SK-N-SH (cell line): ENCODE measurements at regions not wholly inside any gene's neighbourhood (a gene's known extent, or its start where the extent isn't known, plus 50 kb on each side); places are given as distances from the start of the nearest gene placed in this dataset.

Source experiments
- CTCF ChIA-PET: fragments of 300-600, 350-600 bp; formaldehyde crosslinking; extraction: SDS; loops from one replicate; lab custom pipeline; 2021; lab: Yijun Ruan, JAX
- POLR2A ChIA-PET: fragments of 350-600 bp; sonication (Branson Sonifier 250); formaldehyde crosslinking; extraction: SDS; loops from one replicate; lab custom pipeline; 2020; ENCODE audit warnings: antibody characterized with exemption, inconsistent platforms; lab: Yijun Ruan, JAX
- DNase-seq: peaks from one replicate; pipeline ENCODE4 v3.0.0; 2012
- H2AFZ ChIP-seq: fragments of 200-600 bp; sonication (generic); 2 replicates; pipeline ENCODE4 v1.8.1; 2016; ENCODE audit warnings: antibody characterized with exemption, mild to moderate bottlenecking, low read depth
- H3F3A ChIP-seq: fragments of 200-600 bp; sonication (generic); replicated peaks from 2 replicates; pipeline ENCODE3; 2016; ENCODE audit warnings: antibody characterized with exemption, mild to moderate bottlenecking; ENCODE audit not compliant: insufficient read depth
- H3K27ac ChIP-seq, 2 experiments: fragments of 200-500 bp in 1 of 2; fragments of 200-600 bp in 1 of 2; sonication (Bioruptor generic) in 1 of 2; sonication (generic), shearing (Covaris generic) in 1 of 2; 2 replicates each; pipeline versions ENCODE4 v1.5.1 to v1.6.1; 2014 to 2016; ENCODE audit warnings: low read depth in 2 of 2, inconsistent platforms in 1 of 2, low read length in 1 of 2, mild to moderate bottlenecking in 1 of 2, mixed read lengths in 1 of 2
- H3K27me3 ChIP-seq: fragments of 200-600 bp; sonication (generic), shearing (Covaris generic); 2 replicates; pipeline ENCODE4 v1.6.1; 2016; ENCODE audit warnings: mixed run types; ENCODE audit not compliant: insufficient read depth
- H3K36me3 ChIP-seq, 2 experiments: fragments of 200-500 bp in 1 of 2; fragments of 200-600 bp in 1 of 2; sonication (Bioruptor generic) in 1 of 2; sonication (generic) in 1 of 2; replicated peaks in 1 of 2; 2 replicates each; pipeline versions ENCODE3 to v1.5.1; 2014 to 2016; ENCODE audit warnings: low read length in 1 of 2, mild to moderate bottlenecking in 1 of 2; ENCODE audit not compliant: insufficient read depth in 2 of 2, control insufficient read depth in 1 of 2
- H3K4me1 ChIP-seq, 2 experiments: fragments of 200-500 bp in 1 of 2; fragments of 200-600 bp in 1 of 2; sonication (Bioruptor generic) in 1 of 2; sonication (generic), shearing (Covaris generic) in 1 of 2; 2 replicates each; pipeline versions ENCODE4 v1.5.1 to v1.6.1; 2014 to 2016; ENCODE audit warnings: low read depth in 1 of 2, low read length in 1 of 2, mixed run types in 1 of 2; ENCODE audit not compliant: insufficient read depth in 2 of 2, control insufficient read depth in 1 of 2
- H3K4me2 ChIP-seq: fragments of 200-600 bp; sonication (generic), shearing (Covaris generic); 2 replicates; pipeline ENCODE4 v1.6.1; 2017; ENCODE audit warnings: mixed run types
- H3K4me3 ChIP-seq, 2 experiments: fragments of 200-500 bp in 1 of 2; fragments of 200-600 bp in 1 of 2; sonication (Bioruptor generic) in 1 of 2; sonication (generic), shearing (Covaris generic) in 1 of 2; 2 replicates each; pipeline versions ENCODE4 v1.5.1 to v1.8.1; 2014 to 2016; ENCODE audit warnings: low read depth in 2 of 2, inconsistent platforms in 1 of 2, low read length in 1 of 2, mild to moderate bottlenecking in 1 of 2, mixed read lengths in 1 of 2, moderate library complexity in 1 of 2
- H3K79me2 ChIP-seq: fragments of 200-600 bp; sonication (generic); 2 replicates; pipeline ENCODE4 v1.8.1; 2017; ENCODE audit warnings: mild to moderate bottlenecking; ENCODE audit not compliant: insufficient read depth
- H3K9ac ChIP-seq: fragments of 200-600 bp; sonication (generic); 2 replicates; pipeline ENCODE4 v1.6.1; 2017; ENCODE audit warnings: mixed run types
- H3K9me2 ChIP-seq: fragments of 200-600 bp; sonication (generic); 2 replicates; pipeline ENCODE4 v1.6.1; 2017; ENCODE audit warnings: mixed run types
- H3K9me3 ChIP-seq: fragments of 200-600 bp; sonication (generic); 2 replicates; pipeline ENCODE4 v1.6.1; 2017; ENCODE audit warnings: mixed run types, mild to moderate bottlenecking, moderate library complexity
- H4K20me1 ChIP-seq: fragments of 200-600 bp; sonication (generic); 2 replicates; pipeline ENCODE4 v1.6.1; 2017; ENCODE audit warnings: mild to moderate bottlenecking, mixed run types; ENCODE audit not compliant: insufficient read depth
- EZH2phosphoT487 ChIP-seq: fragments of 200-600 bp; sonication (generic); IDR thresholded peaks from 2 replicates; pipeline ENCODE4 v1.6.1; 2017; ENCODE audit warnings: low read depth, mixed run types, mild to moderate bottlenecking, antibody characterized with exemption, moderate library complexity, borderline replicate concordance
- FOXM1 ChIP-seq: IDR thresholded peaks from 2 replicates; pipeline ENCODE4 v1.4.0; 2012; ENCODE audit warnings: low read depth, mild to moderate bottlenecking
- GABPA ChIP-seq: IDR thresholded peaks from 2 replicates; pipeline ENCODE4 v1.4.0; 2012; ENCODE audit warnings: low read depth, mild to moderate bottlenecking
- GATA2 ChIP-seq: sonication (generic); formaldehyde crosslinking; IDR thresholded peaks from 2 replicates; pipeline ENCODE4 v1.5.0; 2020; ENCODE audit warnings: mild to moderate bottlenecking, missing genetic modification reagents
- MEF2A ChIP-seq: IDR thresholded peaks from 2 replicates; pipeline ENCODE4 v1.4.0; 2012; ENCODE audit warnings: low read depth, borderline replicate concordance
- NFIC ChIP-seq: IDR thresholded peaks from 2 replicates; pipeline ENCODE4 v1.4.0; 2012; ENCODE audit warnings: borderline replicate concordance
- POLR2AphosphoS5 ChIP-seq: IDR thresholded peaks from 2 replicates; pipeline ENCODE4 v1.6.1; 2012; ENCODE audit warnings: low read depth, low read length
- RAD21 ChIP-seq: IDR thresholded peaks from 2 replicates; pipeline ENCODE4 v1.6.1; 2012; ENCODE audit warnings: mild to moderate bottlenecking, low read length
- RCOR1 ChIP-seq: fragments of 150-350 bp; IDR thresholded peaks from 2 replicates; pipeline ENCODE4 v1.6.1; 2017; ENCODE audit warnings: antibody characterized with exemption, low read length
- RFX5 ChIP-seq: IDR thresholded peaks from 2 replicates; pipeline ENCODE4 v1.6.1; 2012; ENCODE audit warnings: mild to moderate bottlenecking, improper control_type of control experiment, low read length
- SMC3 ChIP-seq: IDR thresholded peaks from 2 replicates; pipeline ENCODE4 v1.6.1; 2012; ENCODE audit warnings: low read depth, low read length, improper control_type of control experiment
- TAF1 ChIP-seq: IDR thresholded peaks from 2 replicates; pipeline ENCODE4 v1.6.1; 2012; ENCODE audit warnings: low read depth, mild to moderate bottlenecking, low read length, moderate library complexity, borderline replicate concordance
- TCF12 ChIP-seq: IDR thresholded peaks from 2 replicates; pipeline ENCODE4 v1.4.0; 2012
- TEAD4 ChIP-seq: IDR thresholded peaks from 2 replicates; pipeline ENCODE4 v1.4.0; 2012; ENCODE audit warnings: mild to moderate bottlenecking, borderline replicate concordance; ENCODE audit not compliant: insufficient read depth
- YY1 ChIP-seq: IDR thresholded peaks from 2 replicates; pipeline ENCODE4 v1.4.0; 2012; ENCODE audit warnings: low read depth, mild to moderate bottlenecking
- WGBS: methylation state at CpG from one replicate; pipeline ENCODE4 v1.1.6; 2017; ENCODE audit warnings: low lambda C conversion rate; 5-methylcytosine and 5-hydroxymethylcytosine counted together
- TF ChIP-seq, protein P1 (sequence below): IDR thresholded peaks from 2 replicates; pipeline ENCODE4 v1.6.1; 2012; ENCODE audit warnings: mild to moderate bottlenecking, low read depth, low read length, moderate library complexity
- TF ChIP-seq, protein P2 (sequence below): IDR thresholded peaks from 2 replicates; pipeline ENCODE4 v1.4.0; 2012; ENCODE audit warnings: low read depth, borderline replicate concordance
- TF ChIP-seq, protein P3 (sequence below): IDR thresholded peaks from 2 replicates; pipeline ENCODE4 v1.4.0; 2012; ENCODE audit warnings: low read depth

DNA sequence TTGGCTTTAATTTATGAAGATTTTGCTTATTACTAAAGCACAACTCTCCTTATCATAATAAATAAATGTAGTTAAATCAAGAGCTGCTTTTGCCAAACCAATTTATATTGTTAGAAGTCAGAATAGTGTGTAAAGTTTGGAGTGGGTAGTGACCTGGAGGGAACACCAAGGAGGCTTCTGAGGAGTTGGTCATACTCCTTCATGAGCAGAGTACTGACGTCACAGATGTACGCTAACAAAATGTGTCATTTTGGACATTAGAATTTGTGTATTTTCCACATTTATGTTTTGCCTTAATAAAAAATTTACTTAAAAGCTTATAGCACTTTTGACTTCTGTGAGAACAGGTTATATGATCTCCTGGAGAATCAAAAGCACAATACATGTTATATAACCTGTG, 953.5 kb upstream of the INTU start:
- DNase-seq, result no peak
- H2AFZ ChIP-seq, result no peak overlapping the region
- TF ChIP-seq GATA2 (CRISPR knock-in tag), result no peak
- TF ChIP-seq FOXM1, result no peak
- TF ChIP-seq RAD21, result no peak
- TF ChIP-seq TCF12, result no peak
- no peak for TF ChIP-seq TAF1
- no peak for TF ChIP-seq NFIC
- no peak for TF ChIP-seq MEF2A
- no peak for TF ChIP-seq YY1
- TF ChIP-seq SMC3, result no peak
- TF ChIP-seq POLR2AphosphoS5, result no peak
- TF ChIP-seq GABPA, result no peak
- TF ChIP-seq, protein P1, sequence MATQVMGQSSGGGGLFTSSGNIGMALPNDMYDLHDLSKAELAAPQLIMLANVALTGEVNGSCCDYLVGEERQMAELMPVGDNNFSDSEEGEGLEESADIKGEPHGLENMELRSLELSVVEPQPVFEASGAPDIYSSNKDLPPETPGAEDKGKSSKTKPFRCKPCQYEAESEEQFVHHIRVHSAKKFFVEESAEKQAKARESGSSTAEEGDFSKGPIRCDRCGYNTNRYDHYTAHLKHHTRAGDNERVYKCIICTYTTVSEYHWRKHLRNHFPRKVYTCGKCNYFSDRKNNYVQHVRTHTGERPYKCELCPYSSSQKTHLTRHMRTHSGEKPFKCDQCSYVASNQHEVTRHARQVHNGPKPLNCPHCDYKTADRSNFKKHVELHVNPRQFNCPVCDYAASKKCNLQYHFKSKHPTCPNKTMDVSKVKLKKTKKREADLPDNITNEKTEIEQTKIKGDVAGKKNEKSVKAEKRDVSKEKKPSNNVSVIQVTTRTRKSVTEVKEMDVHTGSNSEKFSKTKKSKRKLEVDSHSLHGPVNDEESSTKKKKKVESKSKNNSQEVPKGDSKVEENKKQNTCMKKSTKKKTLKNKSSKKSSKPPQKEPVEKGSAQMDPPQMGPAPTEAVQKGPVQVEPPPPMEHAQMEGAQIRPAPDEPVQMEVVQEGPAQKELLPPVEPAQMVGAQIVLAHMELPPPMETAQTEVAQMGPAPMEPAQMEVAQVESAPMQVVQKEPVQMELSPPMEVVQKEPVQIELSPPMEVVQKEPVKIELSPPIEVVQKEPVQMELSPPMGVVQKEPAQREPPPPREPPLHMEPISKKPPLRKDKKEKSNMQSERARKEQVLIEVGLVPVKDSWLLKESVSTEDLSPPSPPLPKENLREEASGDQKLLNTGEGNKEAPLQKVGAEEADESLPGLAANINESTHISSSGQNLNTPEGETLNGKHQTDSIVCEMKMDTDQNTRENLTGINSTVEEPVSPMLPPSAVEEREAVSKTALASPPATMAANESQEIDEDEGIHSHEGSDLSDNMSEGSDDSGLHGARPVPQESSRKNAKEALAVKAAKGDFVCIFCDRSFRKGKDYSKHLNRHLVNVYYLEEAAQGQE, result no peak
- TF ChIP-seq RCOR1, result no peak
- TF ChIP-seq, protein P2, sequence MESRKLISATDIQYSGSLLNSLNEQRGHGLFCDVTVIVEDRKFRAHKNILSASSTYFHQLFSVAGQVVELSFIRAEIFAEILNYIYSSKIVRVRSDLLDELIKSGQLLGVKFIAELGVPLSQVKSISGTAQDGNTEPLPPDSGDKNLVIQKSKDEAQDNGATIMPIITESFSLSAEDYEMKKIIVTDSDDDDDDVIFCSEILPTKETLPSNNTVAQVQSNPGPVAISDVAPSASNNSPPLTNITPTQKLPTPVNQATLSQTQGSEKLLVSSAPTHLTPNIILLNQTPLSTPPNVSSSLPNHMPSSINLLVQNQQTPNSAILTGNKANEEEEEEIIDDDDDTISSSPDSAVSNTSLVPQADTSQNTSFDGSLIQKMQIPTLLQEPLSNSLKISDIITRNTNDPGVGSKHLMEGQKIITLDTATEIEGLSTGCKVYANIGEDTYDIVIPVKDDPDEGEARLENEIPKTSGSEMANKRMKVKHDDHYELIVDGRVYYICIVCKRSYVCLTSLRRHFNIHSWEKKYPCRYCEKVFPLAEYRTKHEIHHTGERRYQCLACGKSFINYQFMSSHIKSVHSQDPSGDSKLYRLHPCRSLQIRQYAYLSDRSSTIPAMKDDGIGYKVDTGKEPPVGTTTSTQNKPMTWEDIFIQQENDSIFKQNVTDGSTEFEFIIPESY, result no peak
- TF ChIP-seq RFX5, result no peak
- no peak for TF ChIP-seq EZH2phosphoT487
- TF ChIP-seq, protein P3, sequence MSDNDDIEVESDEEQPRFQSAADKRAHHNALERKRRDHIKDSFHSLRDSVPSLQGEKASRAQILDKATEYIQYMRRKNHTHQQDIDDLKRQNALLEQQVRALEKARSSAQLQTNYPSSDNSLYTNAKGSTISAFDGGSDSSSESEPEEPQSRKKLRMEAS, result no peak
- no peak for TF ChIP-seq TEAD4
- H3K9me3 ChIP-seq, result no peaks in the 10 kb centered on the region
- no peaks in the 10 kb centered on the region for H3K36me3 ChIP-seq
- H3F3A ChIP-seq, result no peaks in the 10 kb centered on the region
- no peaks in the 10 kb centered on the region for H3K4me1 ChIP-seq
- no peaks in the 10 kb centered on the region for H3K79me2 ChIP-seq
- no peak overlapping the region for H3K27ac ChIP-seq
- H3K4me2 ChIP-seq, result no peak overlapping the region
- H3K4me3 ChIP-seq, result no peak overlapping the region
- H3K9ac ChIP-seq, result no peak overlapping the region
- no peaks in the 10 kb centered on the region for H3K9me2 ChIP-seq
- no peaks in the 10 kb centered on the region for H4K20me1 ChIP-seq
- WGBS, result 72% methylated on average over 2 of the region's 2 CpGs
- CTCF ChIA-PET, result no interaction called here
- POLR2A ChIA-PET, result no interaction called here
- no peaks in the 10 kb centered on the region for H3K27me3 ChIP-seq
